Panc1 (cell line): ENCODE measurements at regions not wholly inside any gene's neighbourhood (a gene's known extent, or its start where the extent isn't known, plus 50 kb on each side); places are given as distances from the start of the nearest gene placed in this dataset.

Experiments
- CTCF ChIP-seq: fragments of 450-650 bp; IDR thresholded peaks from 2 replicates; pipeline ENCODE4 v1.5.1; 2017; ENCODE audit warnings: mild to moderate bottlenecking
- POLR2AphosphoS5 ChIP-seq: IDR thresholded peaks from 2 replicates; pipeline ENCODE4 v1.6.1; 2012; ENCODE audit warnings: mild to moderate bottlenecking, low read depth, low read length, moderate library complexity

DNA sequence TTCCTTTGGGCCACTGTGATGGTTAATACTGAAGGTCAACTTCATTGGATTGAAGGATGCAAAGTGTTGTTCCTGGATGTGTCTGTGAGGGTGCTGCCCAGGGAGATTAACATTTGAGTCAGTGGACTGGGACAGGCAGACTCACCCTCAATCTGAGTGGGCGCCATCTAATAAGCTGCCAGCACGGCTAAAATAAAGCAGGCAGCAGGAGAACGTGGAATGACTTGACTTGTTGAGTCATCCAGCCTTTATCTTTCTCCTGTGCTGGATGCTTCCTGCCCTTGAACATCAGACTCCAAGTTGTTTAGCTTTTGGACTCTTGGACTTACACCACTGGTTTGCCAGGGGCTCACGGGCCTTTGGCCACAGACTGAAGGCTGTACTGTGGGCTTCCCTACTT, 1046.9 kb downstream of the TYW1 start:
- TF ChIP-seq CTCF (no peak), POLR2AphosphoS5 (no peak)
